Skeletal muscle cell (primary cell): ENCODE measurements at regions not wholly inside any gene's neighbourhood (a gene's known extent, or its start where the extent isn't known, plus 50 kb on each side); places are given as distances from the start of the nearest gene placed in this dataset.

Source experiments
- DNase-seq: peaks from one replicate; pipeline ENCODE4 v3.0.0-alpha.2; 2010; ENCODE audit warnings: low read depth
- H3K4me3 ChIP-seq: 2 replicates; pipeline ENCODE4 v1.5.1; 2011; ENCODE audit warnings: low read depth, mild to moderate bottlenecking, control low read depth, low read length, moderate library complexity

GRCh38 chr3:182450942-182451787, 342.1 kb upstream of the ATP11B start:
- no peak for DNase-seq

GRCh38 chr3:182451871-182452270, 341.4 kb upstream of the ATP11B start:
- no peak for DNase-seq
- H3K4me3 ChIP-seq = no peak overlapping the region

More at GRCh38 chr3:182450942-182451787, 342.1 kb upstream of the ATP11B start:
- H3K4me3 ChIP-seq = no peak overlapping the region

- no peak for DNase-seq
- H3K4me3 ChIP-seq = no peak overlapping the region
Measured at GRCh38 chr3:182455011-182455410, 338.3 kb upstream of the ATP11B start.

GRCh38 chr3:182460303-182460702, 333.0 kb upstream of the ATP11B start:
- no peak for DNase-seq
- H3K4me3 ChIP-seq = no peak overlapping the region

GRCh38 chr3:182462152-182462551, 331.2 kb upstream of the ATP11B start:
- H3K4me3 ChIP-seq = no peak overlapping the region
- no peak for DNase-seq

GRCh38 chr3:182464513-182465145, 328.7 kb upstream of the ATP11B start:
- no peak for DNase-seq
- no peak overlapping the region for H3K4me3 ChIP-seq

- no peak overlapping the region for H3K4me3 ChIP-seq
- DNase-seq = no peak
Measured at GRCh38 chr3:182465301-182466185, 327.8 kb upstream of the ATP11B start.

GRCh38 chr3:182469086-182469485, 324.2 kb upstream of the ATP11B start:
- no peak for DNase-seq
- H3K4me3 ChIP-seq = no peak overlapping the region

GRCh38 chr3:182470187-182470586, 323.1 kb upstream of the ATP11B start:
- H3K4me3 ChIP-seq = no peak overlapping the region

GRCh38 chr3:182473191-182473710, 320.1 kb upstream of the ATP11B start:
- no peak for DNase-seq
- H3K4me3 ChIP-seq = no peak overlapping the region

More at GRCh38 chr3:182470187-182470586, 323.1 kb upstream of the ATP11B start:
- DNase-seq = no peak

- no peak for DNase-seq
Measured at GRCh38 chr3:182478369-182478768, 314.9 kb upstream of the ATP11B start.

GRCh38 chr3:182479419-182480336, 313.6 kb upstream of the ATP11B start:
- no peak for DNase-seq
- no peak overlapping the region for H3K4me3 ChIP-seq

More at GRCh38 chr3:182478369-182478768, 314.9 kb upstream of the ATP11B start:
- no peak overlapping the region for H3K4me3 ChIP-seq

GRCh38 chr3:182482705-182483104, 310.6 kb upstream of the ATP11B start:
- H3K4me3 ChIP-seq = no peak overlapping the region

GRCh38 chr3:182484682-182485081, 308.6 kb upstream of the ATP11B start:
- DNase-seq = no peak
- no peak overlapping the region for H3K4me3 ChIP-seq

More at GRCh38 chr3:182482705-182483104, 310.6 kb upstream of the ATP11B start:
- no peak for DNase-seq

- H3K4me3 ChIP-seq = no peak overlapping the region
- DNase-seq = no peak
Measured at GRCh38 chr3:182485301-182485700, 308.0 kb upstream of the ATP11B start.

GRCh38 chr3:182486463-182486862, 306.8 kb upstream of the ATP11B start:
- no peak overlapping the region for H3K4me3 ChIP-seq
- no peak for DNase-seq

GRCh38 chr3:182487143-182487542, 306.2 kb upstream of the ATP11B start:
- no peak overlapping the region for H3K4me3 ChIP-seq

GRCh38 chr3:182487611-182488010, 305.7 kb upstream of the ATP11B start:
- DNase-seq = no peak
- no peak overlapping the region for H3K4me3 ChIP-seq

More at GRCh38 chr3:182487143-182487542, 306.2 kb upstream of the ATP11B start:
- DNase-seq = no peak
